Astrocyte (in vitro differentiated cells and primary cell): ENCODE measurements at regions not wholly inside any gene's neighbourhood (a gene's known extent, or its start where the extent isn't known, plus 50 kb on each side); places are given as distances from the start of the nearest gene placed in this dataset.

Experiments used
- DNase-seq: peaks from one replicate; pipeline ENCODE4 v3.0.0-alpha.2; 2010; ENCODE audit warnings: low read depth
- FAIRE-seq: peaks from 2 replicates; lab custom pipeline; 2011; peaks lifted over from hg19 to GRCh38; lab: Jason Lieb, UNC
- H2AFZ ChIP-seq: 2 replicates; pipeline ENCODE4 v1.6.0; 2012; ENCODE audit warnings: low read depth, low read length, inconsistent platforms
- H3K27ac ChIP-seq: 2 replicates; pipeline ENCODE4 v1.5.1; 2011; ENCODE audit warnings: low read depth, low read length, inconsistent platforms
- H3K27me3 ChIP-seq: 2 replicates; pipeline ENCODE4 v1.6.0; 2011; ENCODE audit warnings: low read length, inconsistent platforms; ENCODE audit not compliant: insufficient read depth
- H3K36me3 ChIP-seq: 2 replicates; pipeline ENCODE4 v1.5.1; 2011; ENCODE audit warnings: low read length, inconsistent platforms; ENCODE audit not compliant: insufficient read depth
- H3K4me1 ChIP-seq: 2 replicates; pipeline ENCODE4 v1.5.1; 2011; ENCODE audit warnings: low read length, inconsistent platforms; ENCODE audit not compliant: insufficient read depth
- H3K4me2 ChIP-seq: 2 replicates; pipeline ENCODE4 v1.6.0; 2012; ENCODE audit warnings: low read length, inconsistent platforms
- H3K4me3 ChIP-seq: 2 replicates; pipeline ENCODE4 v1.5.1; 2011; ENCODE audit warnings: low read depth, mild to moderate bottlenecking, low read length, inconsistent platforms; ENCODE audit not compliant: insufficient read depth
- H3K79me2 ChIP-seq: 2 replicates; pipeline ENCODE4 v1.6.0; 2012; ENCODE audit warnings: mild to moderate bottlenecking, low read length, inconsistent platforms; ENCODE audit not compliant: insufficient read depth
- H3K9ac ChIP-seq: 2 replicates; pipeline ENCODE4 v1.6.0; 2012; ENCODE audit warnings: mild to moderate bottlenecking, low read length, inconsistent platforms
- H3K9me3 ChIP-seq: 2 replicates; pipeline ENCODE4 v1.5.1; 2012; ENCODE audit warnings: low read depth, mild to moderate bottlenecking, low read length, inconsistent platforms; ENCODE audit not compliant: insufficient read depth
- H4K20me1 ChIP-seq: 2 replicates; pipeline ENCODE4 v1.6.0; 2012; ENCODE audit warnings: low read length, inconsistent platforms; ENCODE audit not compliant: insufficient read depth
- H3K27ac Mint-ChIP-seq: one replicate; pipeline ENCODE4 v1.8.0; 2021; ENCODE audit warnings: mild to moderate bottlenecking, mixed read lengths; ENCODE audit not compliant: unreplicated experiment
- H3K27me3 Mint-ChIP-seq: one replicate; pipeline ENCODE4 v1.8.0; 2021; ENCODE audit warnings: low read depth, mixed read lengths; ENCODE audit not compliant: unreplicated experiment
- H3K36me3 Mint-ChIP-seq: one replicate; pipeline ENCODE4 v1.8.0; 2021; ENCODE audit warnings: low read depth, mixed read lengths; ENCODE audit not compliant: unreplicated experiment
- H3K4me1 Mint-ChIP-seq: one replicate; pipeline ENCODE4 v1.8.0; 2021; ENCODE audit warnings: low read depth, mixed read lengths; ENCODE audit not compliant: unreplicated experiment
- H3K4me3 Mint-ChIP-seq: one replicate; pipeline ENCODE4 v1.8.0; 2021; ENCODE audit warnings: mild to moderate bottlenecking, moderate library complexity, mixed read lengths; ENCODE audit not compliant: unreplicated experiment
- H3K9me3 Mint-ChIP-seq: one replicate; pipeline ENCODE4 v1.8.0; 2021; ENCODE audit warnings: mild to moderate bottlenecking, mixed read lengths; ENCODE audit not compliant: unreplicated experiment
- CTCF ChIP-seq: IDR thresholded peaks from 2 replicates; pipeline ENCODE4 v1.5.1; 2011; ENCODE audit warnings: low read depth, mild to moderate bottlenecking, inconsistent platforms, low read length, moderate library complexity; ENCODE audit not compliant: insufficient read depth
- EZH2 ChIP-seq: IDR thresholded peaks from 2 replicates; pipeline ENCODE4 v1.6.1; 2012; ENCODE audit warnings: mild to moderate bottlenecking, low read length, inconsistent platforms; ENCODE audit not compliant: insufficient read depth

GRCh38 chr10:107656932-107657331, 492.4 kb upstream of the SORCS1 start:
- Histone ChIP-seq H3K4me1 (no peaks in the 10 kb centered on the region), H3K9ac (no peak overlapping the region), H4K20me1 (no peaks in the 10 kb centered on the region), H3K79me2 (no peaks in the 10 kb centered on the region), H3K4me2 (no peak overlapping the region), H2AFZ (no peak overlapping the region), H3K4me3 (no peak overlapping the region), H3K27ac (no peak overlapping the region), H3K36me3 (no peaks in the 10 kb centered on the region), H3K9me3 (peaks cover 4% of the 10 kb centered on the region), H3K27me3 (no peaks in the 10 kb centered on the region)
- Mint-ChIP-seq H3K9me3 (peaks cover 6% of the 10 kb centered on the region), H3K4me3 (no peak overlapping the region), H3K36me3 (no peaks in the 10 kb centered on the region), H3K4me1 (no peaks in the 10 kb centered on the region), H3K27me3 (no peaks in the 10 kb centered on the region), H3K27ac (no peak overlapping the region)
- FAIRE-seq (no peak), DNase-seq (no peak)
- no peak for TF ChIP-seq EZH2
- TF ChIP-seq CTCF, result no peak

- Histone ChIP-seq H2AFZ (no peak overlapping the region), H3K27ac (no peak overlapping the region), H3K4me1 (no peaks in the 10 kb centered on the region), H3K9me3 (peaks cover 3% of the 10 kb centered on the region), H4K20me1 (no peaks in the 10 kb centered on the region), H3K9ac (peak overlapping the region; percentile 10), H3K79me2 (no peaks in the 10 kb centered on the region), H3K4me2 (peak overlapping the region; percentile 58), H3K4me3 (peak overlapping the region; percentile 23), H3K36me3 (no peaks in the 10 kb centered on the region), H3K27me3 (no peaks in the 10 kb centered on the region)
- no peaks in the 10 kb centered on the region for H3K27me3 Mint-ChIP-seq
- H3K9me3 Mint-ChIP-seq, result peaks cover 4% of the 10 kb centered on the region
- FAIRE-seq (no peak), DNase-seq (no peak)
- H3K4me1 Mint-ChIP-seq, result no peaks in the 10 kb centered on the region
- H3K36me3 Mint-ChIP-seq, result no peaks in the 10 kb centered on the region
- TF ChIP-seq CTCF (no peak), EZH2 (no peak)
- H3K27ac Mint-ChIP-seq, result no peak overlapping the region
- no peak overlapping the region for H3K4me3 Mint-ChIP-seq
Measured at GRCh38 chr10:107653832-107654287, 489.4 kb upstream of the SORCS1 start.

GRCh38 chr10:107650939-107651338, 486.4 kb upstream of the SORCS1 start:
- Mint-ChIP-seq H3K4me1 (no peaks in the 10 kb centered on the region), H3K9me3 (peaks cover under 1% of the 10 kb centered on the region), H3K27ac (no peak overlapping the region), H3K27me3 (no peaks in the 10 kb centered on the region), H3K36me3 (no peaks in the 10 kb centered on the region), H3K4me3 (no peak overlapping the region)
- no peak for FAIRE-seq
- H3K9me3 ChIP-seq, result no peaks in the 10 kb centered on the region
- no peaks in the 10 kb centered on the region for H3K4me1 ChIP-seq
- H4K20me1 ChIP-seq, result no peaks in the 10 kb centered on the region
- no peak overlapping the region for H3K9ac ChIP-seq
- no peaks in the 10 kb centered on the region for H3K79me2 ChIP-seq
- no peak overlapping the region for H2AFZ ChIP-seq
- H3K4me3 ChIP-seq, result no peak overlapping the region
- no peak for DNase-seq
- H3K4me2 ChIP-seq, result no peak overlapping the region
- TF ChIP-seq EZH2 (no peak), CTCF (no peak)
- no peak overlapping the region for H3K27ac ChIP-seq
- no peaks in the 10 kb centered on the region for H3K27me3 ChIP-seq
- no peaks in the 10 kb centered on the region for H3K36me3 ChIP-seq
